HG02884 (cell line): ENCODE measurements at regions not wholly inside any gene's neighbourhood (a gene's known extent, or its start where the extent isn't known, plus 50 kb on each side); places are given as distances from the start of the nearest gene placed in this dataset.

Source experiments
- ATAC-seq: cut with Tn5 transposase; IDR thresholded peaks from one replicate; pipeline ENCODE4 v1.9.1; 2021; ENCODE audit warnings: mild to moderate bottlenecking, moderate library complexity; ENCODE audit not compliant: unreplicated experiment

DNA sequence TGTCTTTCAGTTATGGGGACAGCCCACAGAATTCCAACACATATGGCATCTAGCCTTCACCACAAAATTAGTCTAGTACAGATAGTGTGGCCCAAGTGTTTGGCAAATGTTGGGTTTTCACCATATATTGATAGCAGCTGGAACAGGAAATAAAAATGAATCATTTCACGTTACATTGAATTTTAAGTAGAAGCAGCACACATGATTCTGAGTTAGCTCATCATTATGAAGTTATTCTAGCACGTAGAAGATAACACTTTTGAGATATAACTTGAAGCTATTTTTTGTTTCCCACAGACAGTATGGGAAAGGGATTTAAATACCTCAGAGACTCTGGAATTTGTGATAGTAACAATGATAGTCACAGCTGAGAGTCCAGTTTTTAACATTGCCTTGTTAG, 118.7 kb downstream of the FAT4 start:
- ATAC-seq, result no peak

DNA sequence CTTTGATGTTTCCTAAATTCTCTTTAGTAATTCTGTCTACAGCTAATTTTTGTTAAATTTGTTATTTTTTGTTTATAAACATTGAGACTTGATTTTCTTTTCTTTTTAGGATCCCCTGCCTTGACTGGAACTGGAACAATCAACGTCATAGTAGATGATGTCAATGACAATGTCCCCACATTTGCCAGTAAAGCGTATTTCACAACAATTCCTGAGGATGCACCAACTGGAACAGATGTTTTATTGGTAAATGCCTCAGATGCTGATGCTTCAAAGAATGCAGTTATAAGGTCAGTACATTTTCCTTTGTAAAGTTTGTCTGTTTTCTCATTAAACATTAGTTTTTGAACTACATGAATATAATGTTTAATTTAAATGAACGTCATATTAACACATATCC, 119.4 kb downstream of the FAT4 start:
- ATAC-seq, result no peak

DNA sequence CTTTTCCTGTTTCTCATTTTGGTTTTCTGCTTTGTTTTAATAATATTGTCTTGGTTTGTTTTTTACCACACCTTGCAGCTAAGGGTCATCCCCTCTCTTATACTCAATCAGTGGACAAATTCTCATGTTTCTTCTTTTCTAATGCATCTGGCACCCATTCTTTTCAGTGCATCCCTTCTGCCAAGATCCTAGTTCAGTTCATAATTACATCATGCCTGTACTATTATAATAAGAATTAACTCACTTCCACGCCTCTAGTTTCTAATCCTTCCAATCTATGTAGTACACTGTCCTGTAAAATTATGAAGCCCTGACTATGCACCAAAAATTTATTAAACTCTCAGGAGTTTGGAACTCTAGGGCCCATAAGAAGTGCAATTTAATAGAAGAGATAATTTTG, 126.1 kb downstream of the FAT4 start:
- no peak for ATAC-seq

DNA sequence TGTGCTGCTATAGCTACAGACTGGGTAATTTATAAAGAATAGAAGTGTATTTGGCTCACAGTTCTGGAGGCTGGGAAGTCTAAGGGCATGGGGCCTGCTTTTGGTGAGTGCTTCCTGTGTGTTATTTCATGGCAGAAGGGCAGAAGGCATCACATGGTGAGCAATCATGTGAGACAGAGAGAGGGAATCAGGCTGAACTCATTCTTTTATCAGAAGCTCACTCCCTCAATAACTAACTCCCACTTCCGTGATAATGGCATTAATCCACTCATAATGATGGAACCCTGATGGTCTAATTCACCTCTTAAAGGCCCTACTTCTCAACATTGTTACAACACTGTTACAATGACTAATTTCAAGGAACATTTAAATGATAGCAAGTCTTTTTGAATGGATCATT, 129.4 kb downstream of the FAT4 start:
- no peak for ATAC-seq

DNA sequence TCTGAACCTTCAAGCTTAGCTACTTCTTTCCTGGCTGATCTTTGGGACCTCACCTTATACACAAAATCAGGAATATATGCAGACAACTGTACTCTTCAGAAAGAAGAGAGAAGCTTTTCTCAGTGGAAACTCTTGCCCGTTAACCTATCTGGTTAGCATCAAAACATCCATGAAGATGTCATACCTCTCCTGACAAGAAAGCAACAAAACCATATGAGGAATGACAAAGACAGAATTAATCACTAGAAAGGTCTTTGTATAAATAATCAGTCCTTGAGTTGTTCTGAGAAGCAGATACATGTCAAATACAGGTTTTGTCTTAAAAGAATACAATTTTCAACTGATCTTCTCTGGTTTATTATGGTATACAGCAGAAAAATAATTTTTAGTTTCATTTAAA, 130.8 kb downstream of the FAT4 start:
- ATAC-seq, result no peak

DNA sequence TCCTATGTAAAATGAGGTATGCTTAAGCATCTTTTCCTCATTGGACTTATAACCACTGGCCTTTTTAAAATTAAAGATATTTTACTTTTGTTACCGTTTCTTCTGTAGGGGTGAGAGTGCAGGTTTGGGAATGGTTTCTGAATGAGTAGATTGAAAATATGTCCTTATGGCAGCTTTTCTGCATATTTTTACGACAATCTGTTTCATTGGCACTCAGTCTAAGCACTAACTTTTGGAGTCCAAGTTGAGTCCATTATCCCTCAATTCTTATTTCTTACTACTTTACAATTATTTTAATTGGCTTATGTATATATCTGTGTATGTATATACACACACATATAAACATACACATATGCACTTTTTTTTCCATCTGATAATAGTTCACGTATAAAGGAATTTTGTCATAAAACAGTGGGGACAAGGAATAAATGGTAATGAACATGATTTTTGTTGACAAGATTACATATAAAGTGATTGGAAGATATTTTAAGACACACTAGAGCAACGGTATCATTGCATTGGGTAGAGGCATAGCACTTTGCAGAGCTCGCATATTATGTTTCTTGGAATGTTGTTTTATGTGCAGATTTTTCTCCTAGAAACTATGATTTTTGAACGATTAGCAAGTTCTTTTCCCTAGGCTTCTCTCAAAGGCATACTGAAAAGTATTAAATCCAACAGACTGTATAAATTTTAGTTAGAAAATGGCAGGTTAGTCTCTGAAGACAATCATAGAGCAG, 133.0 kb downstream of the FAT4 start:
- no peak for ATAC-seq

- ATAC-seq, result no peak
Measured at GRCh38 chr4:125456075-125456474, 141.3 kb downstream of the FAT4 start.

DNA sequence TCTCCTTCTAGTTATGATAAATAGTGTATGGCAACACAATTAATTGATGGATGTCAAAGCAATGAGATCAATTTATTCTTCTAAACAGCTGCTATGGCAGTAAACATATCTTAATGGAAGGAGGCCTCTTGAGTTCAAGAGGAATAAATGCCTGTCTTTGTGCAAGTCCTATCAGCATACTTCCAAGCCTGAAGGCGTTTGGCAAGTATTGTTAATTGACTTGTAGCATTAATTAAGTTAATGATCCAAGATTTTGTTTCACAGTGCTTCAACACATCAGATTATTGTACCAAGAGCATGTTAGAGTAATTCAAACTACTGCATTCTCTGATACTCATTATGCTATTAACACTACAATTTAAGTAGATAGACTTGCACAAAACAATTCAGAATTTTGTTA, 144.8 kb downstream of the FAT4 start:
- no peak for ATAC-seq

- ATAC-seq, result no peak
Measured at GRCh38 chr4:125461676-125462363, 147.1 kb downstream of the FAT4 start.

GRCh38 chr4:125464146-125464545, 149.4 kb downstream of the FAT4 start:
- no peak for ATAC-seq

DNA sequence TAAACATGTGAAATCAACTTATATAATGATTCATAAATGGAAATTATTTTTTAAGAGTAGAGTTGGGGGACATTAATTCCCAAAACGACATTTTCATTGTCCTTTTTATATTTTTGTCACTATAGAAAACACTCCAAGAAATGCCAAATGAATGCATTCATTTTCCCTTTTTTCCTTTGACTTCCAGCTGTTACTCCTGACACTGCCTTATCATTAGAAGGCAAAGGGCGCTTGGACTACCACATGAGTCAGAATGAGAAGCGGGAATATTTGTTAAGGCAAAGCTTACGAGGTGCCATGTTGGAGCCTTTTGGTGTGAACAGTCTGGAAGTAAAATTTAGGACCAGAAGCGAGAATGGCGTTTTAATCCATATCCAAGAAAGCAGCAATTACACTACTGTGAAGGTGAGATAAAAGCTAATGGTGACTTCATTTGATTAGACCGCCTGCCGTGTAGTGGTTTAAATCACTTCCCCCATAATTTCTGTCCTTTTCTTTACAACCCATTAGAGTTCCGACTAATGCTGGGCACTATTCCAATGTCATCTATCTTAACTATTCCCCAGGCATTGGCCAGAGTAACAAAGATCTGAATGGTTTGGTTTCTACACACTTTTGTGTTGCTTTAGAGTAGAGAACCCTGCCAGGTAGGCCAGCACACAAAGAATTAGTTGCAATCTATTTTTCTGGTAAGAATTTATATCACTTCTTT, 166.7 kb downstream of the FAT4 start:
- ATAC-seq, result no peak

- ATAC-seq, result no peak
Measured at GRCh38 chr4:125482822-125483221, 168.1 kb downstream of the FAT4 start.

DNA sequence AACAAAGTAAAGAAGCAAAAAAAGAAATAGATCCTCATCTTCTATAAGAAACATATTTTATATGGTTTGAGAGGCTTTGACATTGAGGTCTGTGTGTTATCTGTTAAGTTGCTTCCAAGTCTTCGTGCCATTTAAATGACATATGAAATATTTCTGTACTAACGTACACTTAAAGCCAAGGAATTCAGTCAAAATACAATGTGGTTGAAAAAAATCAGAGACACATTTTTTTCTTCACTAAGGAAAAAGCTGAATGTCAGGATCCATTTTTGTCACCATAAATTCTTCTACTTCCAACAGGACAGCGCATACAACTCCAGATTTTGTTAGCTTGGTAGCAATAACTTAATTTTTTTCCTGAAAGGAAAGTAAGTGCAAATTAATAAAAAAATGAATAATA, 168.5 kb downstream of the FAT4 start:
- no peak for ATAC-seq

- ATAC-seq, result no peak
Measured at GRCh38 chr4:125484912-125485311, 170.2 kb downstream of the FAT4 start.

- ATAC-seq, result no peak
Measured at GRCh38 chr4:125486351-125486750, 171.6 kb downstream of the FAT4 start.

- ATAC-seq, result no peak
Measured at GRCh38 chr4:125489952-125490690, 175.4 kb downstream of the FAT4 start.

- no peak for ATAC-seq
Measured at GRCh38 chr4:125492957-125493356, 178.2 kb downstream of the FAT4 start.

GRCh38 chr4:125497861-125498260, 183.1 kb downstream of the FAT4 start:
- ATAC-seq, result no peak

GRCh38 chr4:125498981-125499380, 184.2 kb downstream of the FAT4 start:
- ATAC-seq, result no peak

GRCh38 chr4:125501090-125501489, 186.3 kb downstream of the FAT4 start:
- ATAC-seq, result no peak

GRCh38 chr4:125501568-125501967, 186.8 kb downstream of the FAT4 start:
- ATAC-seq, result no peak
